ES-I3 (cell line): ENCODE measurements at regions not wholly inside any gene's neighbourhood (a gene's known extent, or its start where the extent isn't known, plus 50 kb on each side); places are given as distances from the start of the nearest gene placed in this dataset.

Source experiments
- H3K36me3 ChIP-seq: 2 replicates; pipeline ENCODE4 v1.6.1; 2013; ENCODE audit warnings: mild to moderate bottlenecking, low read length, control low read depth, moderate library complexity; ENCODE audit not compliant: insufficient read depth
- H3K4me1 ChIP-seq: 2 replicates; pipeline ENCODE4 v1.6.1; 2013; ENCODE audit warnings: mild to moderate bottlenecking, control low read depth, low read length; ENCODE audit not compliant: insufficient read depth
- H3K9ac ChIP-seq: 2 replicates; pipeline ENCODE4 v1.6.1; 2013; ENCODE audit warnings: low read depth, mild to moderate bottlenecking, low read length, moderate library complexity
- H3K9me3 ChIP-seq: 2 replicates; pipeline ENCODE4 v1.6.1; 2013; ENCODE audit warnings: mild to moderate bottlenecking, low read length, moderate library complexity; ENCODE audit not compliant: control insufficient read depth, insufficient read depth

DNA sequence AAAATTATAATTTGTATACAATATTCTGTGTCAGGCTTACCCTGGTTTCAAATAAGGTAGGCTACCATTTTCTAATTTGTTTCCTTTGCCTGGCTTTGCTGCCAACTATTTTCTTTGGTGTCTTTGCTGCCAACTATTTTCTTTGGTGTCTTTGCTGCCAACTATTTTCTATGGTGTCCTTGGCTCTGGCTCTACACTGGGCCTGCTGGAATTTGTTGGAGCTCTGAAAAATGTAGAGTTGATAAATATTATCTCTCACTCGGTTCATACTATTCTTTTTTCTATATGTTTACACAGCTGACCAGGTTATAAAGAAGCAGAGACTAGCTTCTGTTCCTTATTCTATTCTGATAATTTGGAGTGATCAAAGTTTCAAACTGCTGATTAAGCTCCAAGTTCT is 768.0 kb upstream of the PHF14 start:
- Histone ChIP-seq H3K9me3 (no peaks in the 10 kb centered on the region), H3K36me3 (no peaks in the 10 kb centered on the region), H3K4me1 (no peaks in the 10 kb centered on the region), H3K9ac (no peak overlapping the region)

DNA sequence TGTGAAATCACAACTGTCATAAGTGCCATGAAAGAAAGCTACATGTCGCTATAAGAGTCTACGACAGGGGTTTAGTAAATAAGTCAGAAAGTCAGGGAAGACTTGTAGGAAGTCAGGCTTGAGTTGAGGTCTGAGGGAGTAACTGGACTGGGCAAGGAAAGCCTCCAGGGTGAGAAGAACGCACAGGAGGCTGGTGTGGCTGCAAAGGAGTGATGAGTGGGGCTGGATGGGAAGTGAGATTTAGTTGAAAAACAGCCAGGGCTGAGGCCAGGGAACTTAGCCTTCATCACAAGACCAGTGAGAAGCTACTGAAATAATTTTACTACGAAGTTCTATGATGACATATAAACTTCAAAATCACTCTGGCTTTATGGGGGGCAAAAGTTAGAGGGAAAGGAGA is 763.7 kb upstream of the PHF14 start:
- Histone ChIP-seq H3K9me3 (no peaks in the 10 kb centered on the region), H3K9ac (no peak overlapping the region), H3K36me3 (no peaks in the 10 kb centered on the region), H3K4me1 (no peaks in the 10 kb centered on the region)

DNA sequence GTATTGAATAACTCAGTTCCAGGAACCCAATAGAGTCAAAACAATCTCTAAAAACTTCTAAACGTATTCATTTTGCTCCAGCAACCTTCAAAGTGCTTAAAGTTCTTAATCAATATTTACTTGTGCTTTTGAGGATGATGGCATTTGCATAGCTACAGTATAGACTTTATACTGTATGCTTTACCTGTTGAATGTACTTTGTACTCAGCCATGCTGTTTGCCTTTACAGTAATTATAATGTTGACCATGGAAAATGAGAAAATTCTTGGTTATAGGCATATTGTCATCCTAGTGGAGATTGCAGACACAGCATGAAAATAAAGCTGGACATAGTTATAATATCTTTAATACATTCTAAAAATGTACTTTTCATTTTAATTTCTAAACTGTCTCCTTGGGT is 762.7 kb upstream of the PHF14 start:
- H3K36me3 ChIP-seq, result no peaks in the 10 kb centered on the region
- H3K9ac ChIP-seq, result no peak overlapping the region
- H3K9me3 ChIP-seq, result no peaks in the 10 kb centered on the region
- no peaks in the 10 kb centered on the region for H3K4me1 ChIP-seq

DNA sequence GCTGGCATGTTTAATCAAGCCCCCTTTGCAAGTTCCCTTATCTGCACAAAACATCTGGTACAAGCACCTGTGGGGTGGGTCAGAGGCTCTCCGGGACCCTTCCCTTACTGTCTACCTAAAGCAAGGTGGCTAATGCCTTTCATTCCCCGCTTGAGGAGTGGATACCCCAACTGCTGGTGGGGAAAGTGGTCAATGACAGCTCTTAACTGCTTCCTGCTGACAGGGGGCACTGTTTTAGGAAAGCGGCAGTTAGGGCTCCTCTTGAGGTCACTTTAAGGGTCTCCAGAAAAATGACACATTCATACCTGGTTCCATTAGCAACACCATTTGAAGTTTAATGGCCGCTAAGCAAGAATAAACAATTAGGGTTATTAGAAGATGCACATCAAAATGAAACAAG is 761.8 kb upstream of the PHF14 start:
- Histone ChIP-seq H3K9me3 (no peaks in the 10 kb centered on the region), H3K9ac (no peak overlapping the region), H3K4me1 (no peaks in the 10 kb centered on the region), H3K36me3 (no peaks in the 10 kb centered on the region)

DNA sequence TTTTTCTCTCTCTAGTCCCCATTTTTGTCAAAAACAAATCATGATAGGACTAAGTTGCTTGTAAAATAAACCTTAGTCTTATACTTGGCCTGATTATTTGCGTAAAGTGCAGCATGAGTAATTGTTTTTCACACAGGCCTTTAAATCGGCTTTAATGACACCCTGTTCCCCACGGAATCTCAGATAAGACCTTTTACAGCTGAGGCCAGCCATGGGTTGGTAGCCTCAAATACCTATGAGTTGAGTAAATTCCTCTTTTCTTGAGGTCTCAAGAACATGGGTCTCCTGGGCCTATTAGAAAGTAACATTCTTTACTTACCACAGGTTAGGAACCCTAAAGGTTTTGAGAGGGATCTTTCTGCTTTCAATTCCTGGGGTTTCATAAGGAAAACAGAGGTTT is 761.0 kb upstream of the PHF14 start:
- H3K4me1 ChIP-seq, result no peaks in the 10 kb centered on the region

DNA sequence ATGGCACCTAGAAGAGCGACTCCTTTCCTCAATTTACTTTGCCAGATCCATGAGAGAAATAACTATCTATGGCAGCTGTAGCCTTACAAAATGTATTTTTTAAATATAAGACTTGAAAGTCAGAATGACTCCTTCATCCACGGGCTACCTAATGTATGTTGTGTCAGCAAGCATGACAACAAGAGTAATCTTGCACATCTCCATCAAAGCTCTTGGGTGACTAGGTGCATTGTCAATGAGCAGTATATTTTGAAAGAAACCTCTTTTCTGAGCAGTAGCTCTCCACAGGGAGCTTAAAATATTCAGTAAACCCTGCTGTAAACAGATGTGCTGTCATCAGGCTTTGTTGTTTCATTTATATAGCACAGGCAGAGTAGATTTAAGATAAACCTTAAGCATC is 757.2 kb upstream of the PHF14 start:
- Histone ChIP-seq H3K36me3 (0 out of 2 replicates have a peak, but pooled peaks cover 3% of the 10 kb centered on the region), H3K4me1 (no peaks in the 10 kb centered on the region), H3K9ac (no peak overlapping the region), H3K9me3 (no peaks in the 10 kb centered on the region)

More for the DNA sequence above, 761.0 kb upstream of the PHF14 start:
- Histone ChIP-seq H3K9ac (no peak overlapping the region), H3K9me3 (no peaks in the 10 kb centered on the region), H3K36me3 (no peaks in the 10 kb centered on the region)

DNA sequence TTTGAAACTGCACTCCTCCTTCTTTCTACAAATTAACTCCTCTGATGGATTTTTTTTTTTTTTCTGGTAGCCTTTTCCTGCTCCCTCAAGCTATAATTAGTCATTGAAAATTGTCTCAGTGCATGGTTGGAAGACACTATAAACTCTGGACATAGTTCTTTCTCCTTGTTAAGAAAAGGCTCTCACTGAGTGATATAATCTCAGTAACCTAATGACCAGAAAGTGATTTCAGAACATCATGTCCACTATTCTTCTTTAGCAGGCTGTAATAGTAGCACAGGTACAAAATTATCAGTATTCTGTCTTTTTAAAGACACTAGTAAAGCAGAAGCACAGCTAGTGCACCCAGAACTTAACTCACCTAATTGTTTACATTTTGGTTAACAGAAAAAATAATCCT is 752.6 kb upstream of the PHF14 start:
- Histone ChIP-seq H3K4me1 (no peaks in the 10 kb centered on the region), H3K36me3 (0 out of 2 replicates have a peak, but pooled peaks cover 3% of the 10 kb centered on the region), H3K9ac (no peak overlapping the region), H3K9me3 (no peaks in the 10 kb centered on the region)

DNA sequence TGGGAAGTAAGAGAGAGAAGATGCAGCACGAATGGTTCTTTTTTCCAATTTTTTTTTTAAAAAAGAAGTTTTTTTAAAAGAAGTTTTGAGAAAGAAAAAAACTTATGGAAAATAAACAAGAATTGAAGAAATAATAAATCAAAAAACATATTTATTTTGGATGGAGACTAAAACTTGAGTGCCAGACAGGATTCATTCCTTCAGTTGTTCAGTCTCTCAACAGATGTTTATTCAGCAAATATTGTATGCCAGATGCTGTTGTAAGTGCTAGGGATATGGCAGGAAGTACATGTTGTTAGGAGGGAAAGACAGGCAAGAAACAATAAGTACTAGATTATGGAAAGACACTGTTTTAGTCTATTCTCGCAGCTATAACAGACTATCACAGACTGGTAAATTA is 750.7 kb upstream of the PHF14 start:
- Histone ChIP-seq H3K9me3 (no peaks in the 10 kb centered on the region), H3K9ac (no peak overlapping the region)

DNA sequence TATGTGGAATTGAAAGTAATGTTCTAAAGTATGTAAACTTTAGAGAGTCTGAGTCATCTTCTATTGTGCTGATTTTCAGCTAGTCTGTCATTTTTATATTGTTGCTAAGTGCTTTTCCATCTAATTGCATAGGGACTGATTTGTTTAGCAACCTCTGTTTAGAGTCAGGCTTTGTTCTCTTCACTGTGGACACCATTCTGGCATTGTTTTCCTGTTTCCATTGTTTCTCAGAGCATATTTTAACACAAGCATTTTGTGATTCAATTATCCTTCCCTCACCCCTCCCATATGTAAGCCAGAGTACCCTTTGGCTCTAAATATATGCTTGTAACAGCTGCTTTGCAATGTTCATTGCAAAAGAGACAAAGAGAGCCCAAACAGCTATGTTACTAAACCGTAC is 748.4 kb upstream of the PHF14 start:
- Histone ChIP-seq H3K9ac (no peak overlapping the region), H3K4me1 (no peaks in the 10 kb centered on the region), H3K9me3 (0 out of 2 replicates have a peak, but pooled peaks cover 3% of the 10 kb centered on the region), H3K36me3 (no peaks in the 10 kb centered on the region)

More for the DNA sequence above, 750.7 kb upstream of the PHF14 start:
- Histone ChIP-seq H3K4me1 (no peaks in the 10 kb centered on the region), H3K36me3 (no peaks in the 10 kb centered on the region)

DNA sequence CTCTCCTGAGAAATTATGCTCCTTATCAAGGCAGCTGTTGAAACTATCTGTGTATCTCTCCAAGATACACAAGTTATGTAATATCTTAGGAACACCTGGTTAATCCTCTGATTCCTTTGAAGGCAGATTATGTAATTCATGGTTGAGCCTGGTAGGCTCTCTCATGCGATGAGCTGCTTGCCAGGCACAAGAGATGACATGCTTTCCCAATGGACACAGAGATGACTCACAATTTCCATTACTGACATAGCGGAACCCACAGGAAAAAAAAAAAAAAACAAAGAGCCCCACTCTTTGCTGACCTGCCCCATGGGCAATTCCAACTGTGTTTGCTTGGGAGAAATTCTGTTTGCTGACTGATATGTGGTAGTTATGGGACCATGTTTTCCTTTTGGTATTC is 736.4 kb upstream of the PHF14 start:
- H3K36me3 ChIP-seq, result no peaks in the 10 kb centered on the region

DNA sequence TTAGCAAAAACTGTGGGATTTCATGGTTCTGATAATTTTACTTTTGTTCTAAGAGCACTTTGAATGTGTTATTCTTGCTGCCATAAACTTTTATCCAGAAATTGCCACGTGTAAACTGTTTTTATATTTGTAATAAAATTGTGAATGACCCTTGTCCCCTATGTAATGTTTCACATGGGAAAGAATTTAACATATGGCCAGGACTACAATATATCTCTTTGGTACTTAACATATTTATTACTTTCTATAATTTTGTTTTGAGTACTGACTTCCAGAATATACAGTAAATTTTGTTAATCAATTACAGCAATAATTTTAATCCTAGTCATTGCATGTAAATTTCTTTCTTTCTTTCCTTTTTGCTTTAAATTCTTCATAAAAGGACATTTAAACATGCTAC is 735.0 kb upstream of the PHF14 start:
- Histone ChIP-seq H3K9ac (no peak overlapping the region), H3K9me3 (no peaks in the 10 kb centered on the region), H3K4me1 (peaks cover 7% of the 10 kb centered on the region; the same call in 1 of the 2 replicates)

More for the DNA sequence above, 736.4 kb upstream of the PHF14 start:
- H3K9ac ChIP-seq, result no peak overlapping the region
- H3K4me1 ChIP-seq, result peaks cover 7% of the 10 kb centered on the region; the same call in 1 of the 2 replicates
- no peaks in the 10 kb centered on the region for H3K9me3 ChIP-seq

DNA sequence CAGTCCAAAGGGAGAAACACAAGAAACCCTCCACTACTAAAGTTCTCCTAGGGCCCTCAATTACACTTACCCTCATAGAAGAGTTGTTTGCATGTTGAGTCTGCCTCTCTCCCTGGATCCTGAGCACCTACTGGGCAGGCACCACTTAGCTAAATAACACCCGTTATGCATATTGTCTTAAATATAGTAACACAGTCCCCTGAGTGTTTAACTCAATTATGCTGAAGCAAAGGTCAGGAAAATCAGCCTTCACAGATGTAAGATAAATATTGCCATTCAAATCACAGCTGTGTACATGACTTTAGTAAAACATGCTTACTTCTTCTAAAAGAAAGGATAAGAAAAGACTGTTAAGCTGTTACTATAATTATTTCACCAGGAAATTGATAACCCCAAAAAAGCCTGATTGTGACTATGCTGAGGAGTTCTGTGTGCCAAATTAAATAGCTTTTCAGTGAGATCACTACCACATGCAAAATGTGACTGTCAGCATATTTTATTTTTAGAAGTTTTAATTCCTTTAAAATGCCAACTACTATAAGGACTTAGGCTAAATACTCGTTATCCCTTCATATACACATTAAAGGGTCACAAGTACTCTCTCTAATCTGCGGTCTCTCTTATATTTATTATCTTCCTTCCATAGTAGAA is 733.9 kb upstream of the PHF14 start:
- no peaks in the 10 kb centered on the region for H3K36me3 ChIP-seq
- no peaks in the 10 kb centered on the region for H3K9me3 ChIP-seq
- no peak overlapping the region for H3K9ac ChIP-seq

More for the DNA sequence above, 735.0 kb upstream of the PHF14 start:
- H3K36me3 ChIP-seq, result no peaks in the 10 kb centered on the region

DNA sequence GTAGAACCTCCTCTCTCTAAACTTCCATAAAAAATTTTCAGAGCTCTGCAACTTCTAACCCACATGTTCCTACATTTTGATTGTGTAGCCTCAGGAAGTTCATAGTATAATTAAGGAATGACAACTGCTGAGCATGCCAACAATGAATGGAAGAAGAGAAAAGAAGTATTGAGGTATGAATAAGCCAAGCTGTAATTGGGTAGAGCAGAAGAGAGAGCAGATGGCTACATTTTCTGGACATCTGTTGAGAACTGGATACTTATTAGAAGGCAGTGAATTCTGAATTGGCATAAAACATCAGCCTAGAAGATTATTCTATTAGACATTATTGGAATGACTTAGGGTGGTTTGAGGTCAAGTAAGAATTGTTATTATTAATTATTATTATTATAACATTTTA is 728.3 kb upstream of the PHF14 start:
- no peak overlapping the region for H3K9ac ChIP-seq
- H3K4me1 ChIP-seq, result no peaks in the 10 kb centered on the region
- no peaks in the 10 kb centered on the region for H3K36me3 ChIP-seq
- H3K9me3 ChIP-seq, result no peaks in the 10 kb centered on the region; the same call in 1 of the 2 replicates

More for the DNA sequence above, 733.9 kb upstream of the PHF14 start:
- H3K4me1 ChIP-seq, result peaks cover 7% of the 10 kb centered on the region; the same call in 1 of the 2 replicates

DNA sequence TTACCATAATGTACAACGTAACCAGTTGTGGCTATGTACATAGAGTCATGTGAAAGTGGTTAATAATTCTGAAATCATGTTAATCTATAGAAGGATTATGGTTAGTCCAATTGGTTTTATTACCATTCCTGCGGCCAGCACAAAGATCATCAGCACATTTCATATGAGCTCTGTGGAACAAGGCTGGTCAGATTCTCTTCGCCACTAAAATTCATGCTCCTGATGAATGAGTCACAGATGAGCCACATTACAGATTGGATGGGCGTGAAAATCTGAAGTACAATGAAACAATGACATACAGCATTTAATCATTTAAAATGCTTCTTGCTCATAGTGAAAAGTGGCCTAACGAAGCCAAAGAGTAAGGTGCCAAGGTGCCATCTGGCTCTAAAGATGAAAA is 716.2 kb upstream of the PHF14 start:
- Histone ChIP-seq H3K9me3 (no peaks in the 10 kb centered on the region), H3K36me3 (no peaks in the 10 kb centered on the region), H3K4me1 (no peaks in the 10 kb centered on the region), H3K9ac (no peak overlapping the region)

DNA sequence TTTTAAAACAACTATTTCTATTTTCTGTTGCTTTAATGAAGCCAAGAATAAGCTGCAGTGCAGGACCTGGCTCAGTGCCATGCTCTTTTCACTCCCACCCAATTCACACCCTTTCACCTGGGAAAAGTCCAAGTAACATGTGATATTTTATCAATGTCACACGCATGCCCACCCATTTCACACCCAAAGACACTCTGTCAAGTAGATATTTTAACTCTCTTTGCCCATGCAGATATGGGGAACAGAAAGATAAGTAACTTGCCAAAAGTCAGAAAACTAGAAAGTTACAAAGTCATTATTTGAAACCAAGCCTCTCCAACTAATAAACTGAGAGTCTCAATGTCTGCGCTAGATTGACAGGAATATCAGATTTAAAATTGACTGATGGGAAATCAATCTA is 706.7 kb upstream of the PHF14 start:
- H3K36me3 ChIP-seq, result no peaks in the 10 kb centered on the region
- H3K4me1 ChIP-seq, result no peaks in the 10 kb centered on the region
- H3K9ac ChIP-seq, result no peak overlapping the region
- H3K9me3 ChIP-seq, result no peaks in the 10 kb centered on the region
